Gastroesophageal sphincter (tissue), 3 donors: ENCODE measurements at regions not wholly inside any gene's neighbourhood (a gene's known extent, or its start where the extent isn't known, plus 50 kb on each side); places are given as distances from the start of the nearest gene placed in this dataset.

Source experiments
- EP300 ChIP-seq: sonication (generic); formaldehyde crosslinking; IDR thresholded peaks from one replicate; pipeline ENCODE4 v1.6.1; 2017; ENCODE audit warnings: antibody characterized with exemption, mild to moderate bottlenecking
- POLR2A ChIP-seq, 2 donors: fragments of 450-650 bp; IDR thresholded peaks; one replicate each; pipeline ENCODE4 v1.6.1; 2017; ENCODE audit warnings: antibody characterized with exemption in 2 of 2, mild to moderate bottlenecking in 2 of 2, moderate library complexity in 1 of 2
- TF ChIP-seq, protein P1 (sequence below), 4 experiments: fragments of 200-600 bp in 2 of 4; fragments of 450-650 bp in 2 of 4; sonication (generic) in 1 of 4; IDR thresholded peaks; one replicate each; pipeline ENCODE4 v1.5.1; 2017 to 2019; ENCODE audit warnings: antibody characterized with exemption in 4 of 4, mild to moderate bottlenecking in 2 of 4, moderate library complexity in 2 of 4

DNA sequence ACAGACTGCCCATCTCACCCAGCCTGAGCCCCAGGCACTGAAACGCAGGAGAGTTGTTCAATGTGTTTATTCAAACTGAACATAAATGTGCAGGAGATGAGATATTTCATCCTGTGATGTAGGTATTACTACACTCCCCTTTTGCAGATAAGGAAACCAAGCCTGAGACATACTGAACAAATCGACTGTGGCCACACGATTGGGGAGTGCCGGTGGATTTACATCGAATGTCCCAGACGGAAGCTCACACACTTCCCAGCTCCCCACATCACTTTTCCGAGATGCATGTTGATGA, 94.8 kb upstream of the ALKAL2 start:
- TF ChIP-seq, protein P1, sequence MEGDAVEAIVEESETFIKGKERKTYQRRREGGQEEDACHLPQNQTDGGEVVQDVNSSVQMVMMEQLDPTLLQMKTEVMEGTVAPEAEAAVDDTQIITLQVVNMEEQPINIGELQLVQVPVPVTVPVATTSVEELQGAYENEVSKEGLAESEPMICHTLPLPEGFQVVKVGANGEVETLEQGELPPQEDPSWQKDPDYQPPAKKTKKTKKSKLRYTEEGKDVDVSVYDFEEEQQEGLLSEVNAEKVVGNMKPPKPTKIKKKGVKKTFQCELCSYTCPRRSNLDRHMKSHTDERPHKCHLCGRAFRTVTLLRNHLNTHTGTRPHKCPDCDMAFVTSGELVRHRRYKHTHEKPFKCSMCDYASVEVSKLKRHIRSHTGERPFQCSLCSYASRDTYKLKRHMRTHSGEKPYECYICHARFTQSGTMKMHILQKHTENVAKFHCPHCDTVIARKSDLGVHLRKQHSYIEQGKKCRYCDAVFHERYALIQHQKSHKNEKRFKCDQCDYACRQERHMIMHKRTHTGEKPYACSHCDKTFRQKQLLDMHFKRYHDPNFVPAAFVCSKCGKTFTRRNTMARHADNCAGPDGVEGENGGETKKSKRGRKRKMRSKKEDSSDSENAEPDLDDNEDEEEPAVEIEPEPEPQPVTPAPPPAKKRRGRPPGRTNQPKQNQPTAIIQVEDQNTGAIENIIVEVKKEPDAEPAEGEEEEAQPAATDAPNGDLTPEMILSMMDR (IDR thresholded peaks at IDR 0.05), result no peak
- TF ChIP-seq EP300, result no peak
- TF ChIP-seq POLR2A (IDR thresholded peaks at IDR 0.05), result no peak
